Neuronal stem cell (in vitro differentiated cells): ENCODE measurements at regions not wholly inside any gene's neighbourhood (a gene's known extent, or its start where the extent isn't known, plus 50 kb on each side); places are given as distances from the start of the nearest gene placed in this dataset. TPM values are rescaled to one million over a fixed set of nuclear protein-coding genes. Genes with fewer than 3 reads are reported as not detected.
"Not testable (repeated sequence)": the region's sequence is repeated elsewhere in the genome, so short reads cannot be mapped to it uniquely, and the experiment has no call there.

Experiments used
- DNase-seq: peaks from one replicate; pipeline ENCODE4 v3.0.0-alpha.2; 2013; ENCODE audit warnings: low spot score
- H2AFZ ChIP-seq: one replicate; pipeline ENCODE4 v1.6.1; 2013; ENCODE audit warnings: mild to moderate bottlenecking, low read length, inconsistent platforms
- H2AK5ac ChIP-seq: 2 replicates; pipeline ENCODE4 v1.6.1; 2013; ENCODE audit warnings: low read depth, mild to moderate bottlenecking, inconsistent platforms, low read length, moderate library complexity, mixed read lengths
- H2BK120ac ChIP-seq: 2 replicates; pipeline ENCODE4 v1.6.1; 2013; ENCODE audit warnings: low read depth, mild to moderate bottlenecking, inconsistent platforms, low read length, moderate library complexity, mixed read lengths
- H2BK12ac ChIP-seq: one replicate; pipeline ENCODE4 v1.6.1; 2013; ENCODE audit warnings: low read length, inconsistent platforms
- H2BK15ac ChIP-seq: 2 replicates; pipeline ENCODE4 v1.6.1; 2013; ENCODE audit warnings: mild to moderate bottlenecking, low read length, inconsistent platforms, mixed read lengths
- H2BK5ac ChIP-seq: one replicate; pipeline ENCODE4 v1.6.1; 2013; ENCODE audit warnings: inconsistent platforms, mild to moderate bottlenecking, low read length, moderate library complexity
- H3K14ac ChIP-seq: one replicate; pipeline ENCODE4 v1.6.1; 2013; ENCODE audit warnings: low read length, inconsistent platforms
- H3K18ac ChIP-seq: 2 replicates; pipeline ENCODE4 v1.6.1; 2013; ENCODE audit warnings: low read length, inconsistent platforms
- H3K23ac ChIP-seq: 2 replicates; pipeline ENCODE4 v1.6.1; 2013; ENCODE audit warnings: low read depth, mild to moderate bottlenecking, mixed read lengths, low read length, inconsistent platforms; ENCODE audit not compliant: poor library complexity
- H3K27ac ChIP-seq: replicated peaks from 3 replicates; pipeline ENCODE4 v1.5.1; 2013; ENCODE audit warnings: low read length, inconsistent platforms
- H3K27me3 ChIP-seq, 3 experiments: 2 replicates each; pipeline ENCODE4 v1.6.1; 2013; ENCODE audit warnings: low read length in 3 of 3, mild to moderate bottlenecking in 2 of 3, inconsistent platforms in 1 of 3, low read depth in 1 of 3, mixed read lengths in 1 of 3, moderate library complexity in 1 of 3; ENCODE audit not compliant: control insufficient read depth in 3 of 3, insufficient read depth in 3 of 3
- H3K36me3 ChIP-seq, 2 donors: replicated peaks in 1 of 2; 2 replicates each; pipeline ENCODE4 v1.6.1; 2013; ENCODE audit warnings: low read length in 2 of 2; ENCODE audit not compliant: control insufficient read depth in 2 of 2, insufficient read depth in 2 of 2
- H3K4ac ChIP-seq: 2 replicates; pipeline ENCODE4 v1.6.1; 2013; ENCODE audit warnings: inconsistent platforms, mild to moderate bottlenecking, low read length, moderate library complexity
- H3K4me1 ChIP-seq, 2 donors: 1 replicate in 1 of 2; 2 replicates in 1 of 2; pipeline ENCODE4 v1.6.1; 2013; ENCODE audit warnings: low read length in 2 of 2, low read depth in 1 of 2; ENCODE audit not compliant: control insufficient read depth in 2 of 2, insufficient read depth in 1 of 2
- H3K4me2 ChIP-seq: one replicate; pipeline ENCODE4 v1.6.1; 2013; ENCODE audit warnings: mild to moderate bottlenecking, low read length, inconsistent platforms; ENCODE audit not compliant: insufficient read depth, poor library complexity, severe bottlenecking
- H3K4me3 ChIP-seq, 2 donors: 2 replicates each; pipeline ENCODE4 v1.5.1; 2013; ENCODE audit warnings: low read length in 2 of 2, mild to moderate bottlenecking in 2 of 2, inconsistent platforms in 1 of 2, moderate library complexity in 1 of 2
- H3K79me1 ChIP-seq: one replicate; pipeline ENCODE4 v1.6.1; 2013; ENCODE audit warnings: low read depth, mild to moderate bottlenecking, inconsistent platforms, low read length, moderate library complexity
- H3K9ac ChIP-seq: one replicate; pipeline ENCODE4 v1.6.1; 2013; ENCODE audit warnings: mild to moderate bottlenecking, low read depth, low read length, inconsistent platforms; ENCODE audit not compliant: poor library complexity
- H3K9me3 ChIP-seq, 2 donors: replicated peaks in 1 of 2; 2 replicates each; pipeline versions ENCODE3 to v1.6.1; 2013; ENCODE audit warnings: low read length in 2 of 2, mild to moderate bottlenecking in 2 of 2, inconsistent platforms in 1 of 2, low read depth in 1 of 2, mixed read lengths in 1 of 2, moderate library complexity in 1 of 2; ENCODE audit not compliant: control insufficient read depth in 2 of 2, insufficient read depth in 1 of 2
- H4K8ac ChIP-seq: one replicate; pipeline ENCODE4 v1.6.1; 2013; ENCODE audit warnings: low read depth, mild to moderate bottlenecking, inconsistent platforms, low read length, moderate library complexity
- H4K91ac ChIP-seq: one replicate; pipeline ENCODE4 v1.6.1; 2013; ENCODE audit warnings: low read length, low read depth, mild to moderate bottlenecking, inconsistent platforms; ENCODE audit not compliant: poor library complexity
- WGBS, 2 donors: extraction: QIAGEN DNeasy Blood & Tissue Kit; methylation state at CpG; one replicate each; pipeline ENCODE4 v1.1.7; 2013; ENCODE audit warnings: missing lambda C conversion rate in 2 of 2, mixed read lengths in 1 of 2; ENCODE audit not compliant: insufficient read length in 2 of 2, insufficient replicate concordance in 1 of 2; ENCODE audit errors: extremely low coverage in 2 of 2; 5-methylcytosine and 5-hydroxymethylcytosine counted together
- small RNA-seq: library from polyadenylated mRNA; stranded (forward); fragments of <200 nt; extraction: miRNeasy Mini kit (QIAGEN cat#:217004); gene quantifications from one replicate; pipeline ENCODE3, GENCODE V24; 2013; ENCODE audit not compliant: insufficient read depth

GRCh38 chr6:145574269-145574668 lies 161.1 kb downstream of the EPM2A start:
- not testable (repeated sequence) for H3K4me1 ChIP-seq, H3K4ac ChIP-seq, H3K27ac ChIP-seq, H3K14ac ChIP-seq, H3K9ac ChIP-seq, H2BK15ac ChIP-seq, DNase-seq, H3K18ac ChIP-seq, H3K27me3 ChIP-seq, H2BK12ac ChIP-seq, H3K36me3 ChIP-seq, H4K91ac ChIP-seq, H2BK120ac ChIP-seq, H3K23ac ChIP-seq, H3K79me1 ChIP-seq, H2AK5ac ChIP-seq, H4K8ac ChIP-seq, H3K4me3 ChIP-seq, H2AFZ ChIP-seq, H3K9me3 ChIP-seq, H2BK5ac ChIP-seq, H3K4me2 ChIP-seq
- no CpG with 5 or more reads among the region's 1 CpG for WGBS, 2 donors

Small RNAs in the stretch of these regions (small RNA-seq; reads per million reads assigned to genes)
- not detected for gene RNU1-33P
